ENCODE measurements at regions not wholly inside any gene's neighbourhood (a gene's known extent, or its start where the extent isn't known, plus 50 kb on each side); places are given as distances from the start of the nearest gene placed in this dataset.

- TF ChIP-seq EZH2phosphoT487 (IDR thresholded peaks at IDR 0.05; ENCODE audit: borderline replicate concordance) (no peak), CTCF (conservative IDR thresholded peaks at IDR 0.05; ENCODE audit: low read length) (no peak)
- no peaks in the 10 kb centered on the region for H4K20me1 ChIP-seq (ENCODE audit: insufficient read depth, low read length, poor library complexity, severe bottlenecking)
- no peak overlapping the region for H3K4me3 ChIP-seq (ENCODE audit: low read length, poor library complexity, severe bottlenecking)
Observed at GRCh38 chr18:10303171-10303570, 151.3 kb upstream of the APCDD1 start.

GRCh38 chr18:10304853-10305252, 149.6 kb upstream of the APCDD1 start:
- Histone ChIP-seq H3K79me2 (ENCODE audit: insufficient read depth, low read length) (no peaks in the 10 kb centered on the region), H3K9ac (ENCODE audit: low read depth, low read length, poor library complexity, severe bottlenecking) (no peak overlapping the region), H3K4me2 (ENCODE audit: low read depth, low read length, poor library complexity, severe bottlenecking) (no peak overlapping the region), H3K4me3 (ENCODE audit: low read length, poor library complexity, severe bottlenecking) (no peak overlapping the region), H3K9me2 (replicated peaks; ENCODE audit: low read depth, low read length) (no peaks in the 10 kb centered on the region), H3K36me3 (ENCODE audit: insufficient read depth, low read length) (no peaks in the 10 kb centered on the region), H3F3A (ENCODE audit: low read depth) (no peaks in the 10 kb centered on the region), H4K20me1 (ENCODE audit: insufficient read depth, low read length, poor library complexity, severe bottlenecking) (no peaks in the 10 kb centered on the region), H2AFZ (ENCODE audit: low read length) (no peak overlapping the region), H3K27me3 (ENCODE audit: insufficient read depth, low read length, poor library complexity, severe bottlenecking) (no peaks in the 10 kb centered on the region), H3K4me1 (ENCODE audit: insufficient read depth, low read length, poor library complexity, severe bottlenecking) (peaks cover 8% of the 10 kb centered on the region), H3K9me3 (ENCODE audit: insufficient read depth, low read depth, low read length) (no peaks in the 10 kb centered on the region)
- no peak for TF ChIP-seq CTCF (conservative IDR thresholded peaks at IDR 0.05; ENCODE audit: low read length)
- TF ChIP-seq EZH2phosphoT487 (IDR thresholded peaks at IDR 0.05; ENCODE audit: borderline replicate concordance): no peak

More at GRCh38 chr18:10303171-10303570, 151.3 kb upstream of the APCDD1 start:
- Histone ChIP-seq H3K4me1 (ENCODE audit: insufficient read depth, low read length, poor library complexity, severe bottlenecking) (peaks cover 12% of the 10 kb centered on the region), H3K79me2 (ENCODE audit: insufficient read depth, low read length) (no peaks in the 10 kb centered on the region), H3F3A (ENCODE audit: low read depth) (no peaks in the 10 kb centered on the region), H3K36me3 (ENCODE audit: insufficient read depth, low read length) (no peaks in the 10 kb centered on the region), H3K9ac (ENCODE audit: low read depth, low read length, poor library complexity, severe bottlenecking) (no peak overlapping the region), H3K4me2 (ENCODE audit: low read depth, low read length, poor library complexity, severe bottlenecking) (no peak overlapping the region), H2AFZ (ENCODE audit: low read length) (no peak overlapping the region), H3K9me2 (replicated peaks; ENCODE audit: low read depth, low read length) (no peaks in the 10 kb centered on the region), H3K27me3 (ENCODE audit: insufficient read depth, low read length, poor library complexity, severe bottlenecking) (no peaks in the 10 kb centered on the region), H3K9me3 (ENCODE audit: insufficient read depth, low read depth, low read length) (no peaks in the 10 kb centered on the region)

- H3K4me1 ChIP-seq (ENCODE audit: insufficient read depth, low read length, poor library complexity, severe bottlenecking): peaks cover 6% of the 10 kb centered on the region
- H3K36me3 ChIP-seq (ENCODE audit: insufficient read depth, low read length): no peaks in the 10 kb centered on the region
- no peak overlapping the region for H3K4me2 ChIP-seq (ENCODE audit: low read depth, low read length, poor library complexity, severe bottlenecking)
- no peaks in the 10 kb centered on the region for H3K9me2 ChIP-seq (replicated peaks; ENCODE audit: low read depth, low read length)
- TF ChIP-seq CTCF (conservative IDR thresholded peaks at IDR 0.05; ENCODE audit: low read length) (no peak), EZH2phosphoT487 (IDR thresholded peaks at IDR 0.05; ENCODE audit: borderline replicate concordance) (no peak)
- no peaks in the 10 kb centered on the region for H3K9me3 ChIP-seq (ENCODE audit: insufficient read depth, low read depth, low read length)
- H3K27me3 ChIP-seq (ENCODE audit: insufficient read depth, low read length, poor library complexity, severe bottlenecking): no peaks in the 10 kb centered on the region
- no peaks in the 10 kb centered on the region for H3F3A ChIP-seq (ENCODE audit: low read depth)
- H4K20me1 ChIP-seq (ENCODE audit: insufficient read depth, low read length, poor library complexity, severe bottlenecking): no peaks in the 10 kb centered on the region
- H3K79me2 ChIP-seq (ENCODE audit: insufficient read depth, low read length): no peaks in the 10 kb centered on the region
- H3K9ac ChIP-seq (ENCODE audit: low read depth, low read length, poor library complexity, severe bottlenecking): no peak overlapping the region
- no peak overlapping the region for H3K4me3 ChIP-seq (ENCODE audit: low read length, poor library complexity, severe bottlenecking)
- H2AFZ ChIP-seq (ENCODE audit: low read length): no peak overlapping the region
Observed at GRCh38 chr18:10306779-10307178, 147.7 kb upstream of the APCDD1 start.
